ENCODE measurements at regions not wholly inside any gene's neighbourhood (a gene's known extent, or its start where the extent isn't known, plus 50 kb on each side); places are given as distances from the start of the nearest gene placed in this dataset.
"Not testable (repeated sequence)": the region's sequence is repeated elsewhere in the genome, so short reads cannot be mapped to it uniquely, and the experiment has no call there.

DNA sequence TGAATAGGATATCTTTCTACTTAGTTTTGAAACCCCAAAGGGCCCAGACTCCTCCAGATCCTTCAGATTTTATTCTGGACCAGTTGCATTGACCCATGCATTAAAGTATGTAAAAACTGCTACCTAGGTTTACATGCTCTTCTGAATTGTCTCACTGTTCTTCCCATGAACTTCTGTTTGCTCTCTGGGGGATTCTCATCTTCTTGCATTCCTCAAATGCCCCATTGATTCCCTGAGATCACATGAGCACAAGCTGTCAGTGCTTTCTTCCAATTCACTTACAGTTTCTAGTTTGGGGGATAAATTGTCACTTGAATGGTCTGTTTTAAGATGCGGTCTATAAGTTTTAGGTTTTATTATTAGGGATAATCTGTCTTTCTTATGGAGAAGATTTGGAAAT is 188.9 kb upstream of the KIF2B start:
- no peak for DNase-seq (ENCODE audit: low read depth in 3 of 3)

DNA sequence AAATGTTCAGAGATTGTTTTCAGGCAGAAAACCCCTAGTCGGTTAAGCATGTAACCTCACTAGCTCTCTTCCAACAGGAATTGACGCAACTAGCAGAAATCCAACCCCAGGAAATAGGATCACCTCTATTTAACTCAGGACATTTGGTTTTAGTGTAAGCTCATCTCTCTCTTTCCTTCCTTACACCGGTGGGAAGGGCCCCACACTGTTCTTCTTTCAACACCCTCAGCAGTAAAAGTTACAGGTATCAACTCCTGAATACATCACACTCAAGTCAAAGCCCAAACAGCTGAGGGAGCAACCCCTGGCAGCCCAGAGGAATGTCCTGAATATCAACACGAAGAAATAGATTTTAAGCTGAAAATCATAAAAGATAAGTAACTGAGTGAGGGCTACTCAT is 191.2 kb upstream of the KIF2B start:
- DNase-seq (ENCODE audit: low read depth in 3 of 3), result no peak

DNA sequence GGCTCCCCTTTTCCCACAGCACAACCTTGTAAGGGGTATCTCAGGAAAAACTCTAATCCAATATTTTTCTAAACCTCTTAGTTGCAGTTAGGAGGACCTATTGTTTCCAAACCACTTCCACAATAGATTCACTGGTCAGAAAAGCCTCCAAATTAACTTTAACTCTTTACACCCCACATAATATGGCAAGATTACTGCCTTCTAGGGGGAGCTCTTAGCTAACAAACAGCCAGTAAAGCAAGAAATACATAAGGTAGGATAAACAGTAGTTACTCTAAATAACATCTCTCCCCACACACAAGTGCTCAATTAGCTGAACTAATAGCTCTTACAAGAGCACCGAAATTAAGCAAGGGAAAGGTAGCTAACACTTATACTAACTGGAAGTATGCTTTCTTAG is 192.1 kb upstream of the KIF2B start:
- no peak for DNase-seq (ENCODE audit: low read depth in 3 of 3)

DNA sequence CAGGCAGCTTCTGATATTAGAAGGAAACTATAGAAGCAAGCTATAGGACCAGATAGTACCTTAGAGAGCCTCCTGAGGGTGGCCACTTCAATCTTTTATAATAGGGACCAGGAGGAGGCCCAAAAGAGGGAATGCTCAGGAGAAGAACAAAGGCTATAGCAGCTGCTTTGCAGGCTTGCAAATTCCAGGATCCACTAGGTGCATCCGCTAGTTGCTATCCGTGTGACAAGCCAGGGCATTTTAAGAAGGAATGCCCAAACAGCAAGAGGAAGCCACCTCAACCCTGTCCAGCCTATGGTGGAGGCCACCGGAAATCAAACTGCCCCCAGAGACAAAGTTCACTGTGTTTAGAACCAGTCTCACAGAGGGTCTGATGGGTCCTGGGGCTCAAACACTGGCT is 192.6 kb upstream of the KIF2B start:
- no peak for DNase-seq (ENCODE audit: low read depth in 3 of 3)

DNA sequence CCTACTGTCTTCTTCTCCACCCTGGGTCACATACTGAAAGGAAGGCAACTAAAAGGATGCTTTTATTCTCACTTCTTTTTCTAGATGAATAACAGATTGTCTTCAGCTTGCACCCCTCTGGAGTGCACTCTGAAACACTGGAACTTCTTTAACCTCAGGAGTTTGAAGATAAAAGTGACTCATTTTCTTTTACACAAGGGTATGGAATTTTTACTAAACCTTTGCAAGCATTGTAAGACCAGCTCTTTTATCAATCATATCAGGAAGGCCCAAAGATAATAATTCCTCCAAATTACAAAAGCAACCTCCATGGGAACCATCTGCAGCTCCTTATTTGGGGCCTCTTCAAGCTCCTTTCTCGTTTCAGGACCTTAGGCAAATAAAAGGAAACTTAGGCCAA is 193.5 kb upstream of the KIF2B start:
- no peak for DNase-seq (ENCODE audit: low read depth in 3 of 3)

DNA sequence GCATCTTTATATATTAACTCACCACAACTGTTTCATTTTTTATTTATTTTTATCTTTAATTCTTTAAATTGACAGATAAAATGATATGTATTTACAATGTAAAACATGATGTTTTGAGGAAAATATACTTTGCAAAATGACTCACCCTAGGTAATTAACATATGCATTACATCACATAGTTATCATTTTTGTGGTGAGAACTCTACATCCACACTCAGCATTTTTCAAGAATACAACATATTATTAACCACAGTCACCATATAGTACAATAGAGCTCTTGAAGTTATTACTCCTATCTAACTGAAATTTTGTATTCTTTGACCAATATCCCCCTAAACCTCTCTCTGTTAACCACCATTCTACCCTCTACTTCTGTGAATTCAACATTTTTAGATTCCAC is 194.7 kb upstream of the KIF2B start:
- no peak for DNase-seq (ENCODE audit: low read depth in 3 of 3)

DNA sequence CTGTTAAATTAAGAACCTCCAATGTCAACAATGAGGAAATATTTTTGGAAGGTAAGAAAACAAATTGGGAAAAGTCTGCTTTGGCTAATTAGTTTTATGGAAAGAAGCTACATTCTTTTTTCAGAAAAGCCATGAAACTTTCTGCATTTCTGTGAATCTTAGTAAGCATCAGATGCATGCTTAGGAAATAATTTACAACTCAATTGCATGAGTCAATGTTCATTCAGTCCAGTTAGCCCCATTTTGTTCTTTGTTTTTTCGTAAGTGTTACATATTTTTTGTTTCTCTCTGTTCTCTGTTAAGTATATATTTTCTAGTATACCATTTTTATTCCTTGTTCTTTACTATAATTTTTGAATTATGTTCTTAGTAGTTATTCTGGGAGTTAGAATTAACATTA is 195.2 kb upstream of the KIF2B start:
- no peak for DNase-seq (ENCODE audit: low read depth in 3 of 3)

DNA sequence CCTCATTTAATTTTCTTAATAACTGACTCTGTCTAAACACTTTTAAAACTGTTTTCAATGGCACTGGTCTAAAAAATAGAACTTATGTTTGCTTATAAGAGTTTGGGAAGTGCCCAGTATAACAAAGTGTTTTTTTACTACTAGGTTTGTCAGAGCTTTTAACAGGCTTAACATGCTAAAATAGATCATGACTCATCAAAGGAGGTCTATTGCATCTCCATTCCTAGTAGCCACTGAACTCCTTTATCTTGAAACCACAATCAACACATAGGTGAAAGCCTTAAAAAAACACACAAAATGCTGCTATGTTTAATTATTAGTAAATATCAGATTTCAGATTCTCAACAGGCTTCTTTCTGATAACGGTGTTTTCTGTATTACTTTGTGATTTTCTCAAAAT is 196.4 kb upstream of the KIF2B start:
- DNase-seq (ENCODE audit: low read depth in 3 of 3), result no peak

DNA sequence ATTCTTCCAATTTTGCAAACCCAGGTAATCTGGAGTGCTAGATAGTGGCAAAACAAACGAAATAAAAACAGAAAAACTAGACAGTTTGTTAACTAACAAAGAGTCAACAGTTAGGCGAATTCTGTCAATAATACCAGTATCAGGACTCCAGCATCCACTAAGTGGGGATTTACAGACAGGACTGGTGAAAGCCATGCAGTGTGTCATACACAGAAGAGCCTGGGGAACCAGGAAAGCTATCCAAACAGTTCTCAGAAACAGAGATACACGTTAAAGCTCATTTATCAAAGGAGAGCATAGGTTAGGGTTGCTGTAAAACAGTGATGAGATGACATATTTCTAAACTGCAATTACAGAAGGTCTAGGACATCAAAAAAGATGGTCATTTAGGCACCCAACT is 203.7 kb upstream of the KIF2B start:
- no peak for DNase-seq (ENCODE audit: low read depth in 3 of 3)

DNA sequence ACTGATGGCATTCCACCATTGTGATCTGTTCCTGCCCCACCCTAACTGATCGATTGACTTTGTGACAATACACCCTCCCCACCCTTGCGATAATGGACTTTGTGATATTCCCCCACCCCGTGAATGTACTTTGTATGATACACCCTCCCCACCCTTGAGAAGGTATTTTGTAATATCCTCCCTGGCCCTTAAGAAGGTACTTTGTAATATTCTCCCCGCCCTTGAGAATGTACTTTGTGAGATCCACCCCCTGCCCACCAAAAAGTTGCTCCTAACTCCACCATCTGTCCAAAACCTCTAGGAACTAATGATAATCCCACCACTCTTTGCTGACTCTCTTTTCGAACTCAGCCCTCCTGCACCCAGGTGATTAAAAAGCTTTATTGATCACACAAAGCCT is 214.5 kb upstream of the KIF2B start:
- DNase-seq (ENCODE audit: low read depth in 3 of 3), result not testable (repeated sequence)

DNA sequence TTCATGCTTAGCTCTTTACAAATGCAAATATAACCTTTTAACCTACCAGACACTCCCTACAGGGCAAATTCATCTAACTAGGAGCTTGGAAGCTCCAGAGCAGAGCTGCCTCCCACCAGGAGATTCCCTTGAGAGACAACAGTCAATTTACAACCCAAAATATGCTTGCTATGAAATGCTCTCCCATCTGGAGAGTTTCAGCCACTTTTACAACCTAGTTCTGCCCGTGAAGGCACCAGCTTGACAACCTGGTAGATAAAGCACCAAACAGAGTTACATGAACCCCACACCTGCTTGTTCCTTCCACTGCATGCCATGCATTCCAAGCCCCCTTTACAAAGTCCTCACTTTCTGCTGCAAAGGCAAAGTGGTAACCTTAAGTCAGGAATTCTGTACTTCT is 215.3 kb upstream of the KIF2B start:
- no peak for DNase-seq (ENCODE audit: low read depth in 3 of 3)

DNA sequence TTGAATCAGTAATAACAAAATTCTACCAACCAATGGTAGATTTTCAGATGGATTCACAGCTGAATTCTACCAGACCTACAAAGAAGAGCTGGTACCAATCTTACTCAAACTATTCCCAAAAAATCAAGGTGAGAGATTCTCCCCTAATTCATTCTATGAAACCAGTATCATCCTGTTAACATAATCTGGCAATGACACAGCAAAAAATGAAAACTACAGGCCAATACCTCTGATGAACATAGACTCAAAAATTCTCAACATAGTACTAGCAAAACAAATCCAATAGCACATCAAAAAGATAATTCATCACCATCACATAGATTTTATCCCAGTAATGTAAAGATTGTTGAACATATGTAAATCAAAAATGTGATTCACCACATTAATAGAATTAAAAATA is 234.4 kb upstream of the KIF2B start:
- no peak for DNase-seq (ENCODE audit: low read depth in 3 of 3)

DNA sequence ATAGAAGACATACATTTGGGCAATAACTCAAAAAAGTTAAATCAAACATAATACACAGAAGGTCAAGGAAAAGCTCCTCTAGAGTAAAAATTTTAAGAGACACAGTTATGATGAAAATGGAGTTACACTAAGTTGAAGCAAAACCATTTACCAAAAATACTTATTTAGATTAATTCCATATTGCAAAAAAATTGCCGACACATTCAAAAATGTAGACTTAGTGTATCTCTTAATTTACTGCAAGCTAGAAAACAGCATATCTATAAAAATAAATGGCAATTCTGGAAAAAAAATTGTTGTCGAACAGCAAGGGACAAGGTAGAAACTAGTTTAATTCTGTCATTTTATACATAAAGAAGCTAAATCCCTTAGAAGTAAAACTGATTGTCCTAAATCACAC is 248.7 kb upstream of the KIF2B start:
- DNase-seq (ENCODE audit: low read depth in 3 of 3), result no peak

DNA sequence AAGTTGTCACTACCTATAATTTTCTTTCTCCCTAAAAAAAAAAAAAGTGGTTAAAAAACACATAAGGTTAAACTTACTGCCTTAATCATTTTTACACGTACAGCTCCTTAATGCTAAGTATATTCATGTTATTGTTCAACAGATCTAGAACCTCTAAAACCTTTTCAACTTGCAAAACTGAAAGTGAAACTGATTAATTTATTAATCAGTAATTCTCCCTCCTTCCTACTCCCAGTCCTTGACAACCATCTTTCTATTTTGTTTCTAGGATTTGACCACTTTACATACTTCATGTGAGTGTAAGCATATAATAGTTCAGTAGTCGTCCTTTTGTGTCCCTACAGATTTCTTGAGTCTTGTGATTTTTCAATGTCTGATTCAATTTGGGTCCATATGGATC is 251.4 kb upstream of the KIF2B start:
- DNase-seq (ENCODE audit: low read depth in 3 of 3), result no peak

DNA sequence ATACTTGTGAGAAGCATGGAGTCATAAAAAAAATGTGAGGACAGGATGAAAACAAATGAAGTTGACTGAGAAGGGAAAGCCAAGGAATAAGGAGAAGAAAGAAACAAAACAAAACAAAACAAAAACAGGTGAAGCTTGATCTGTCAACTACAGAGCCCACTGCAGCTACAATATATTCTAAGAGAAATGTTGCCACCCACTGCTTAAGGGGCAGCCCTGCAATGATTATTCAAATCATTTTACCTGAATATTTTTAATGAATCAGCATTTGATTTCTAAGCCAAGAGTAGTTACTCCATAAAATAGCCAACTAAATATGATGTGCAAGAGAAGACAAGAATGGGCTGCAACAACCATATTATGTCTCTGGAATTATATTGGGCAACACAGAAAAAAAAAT is 252.0 kb upstream of the KIF2B start:
- no peak for DNase-seq (ENCODE audit: low read depth in 3 of 3)

DNA sequence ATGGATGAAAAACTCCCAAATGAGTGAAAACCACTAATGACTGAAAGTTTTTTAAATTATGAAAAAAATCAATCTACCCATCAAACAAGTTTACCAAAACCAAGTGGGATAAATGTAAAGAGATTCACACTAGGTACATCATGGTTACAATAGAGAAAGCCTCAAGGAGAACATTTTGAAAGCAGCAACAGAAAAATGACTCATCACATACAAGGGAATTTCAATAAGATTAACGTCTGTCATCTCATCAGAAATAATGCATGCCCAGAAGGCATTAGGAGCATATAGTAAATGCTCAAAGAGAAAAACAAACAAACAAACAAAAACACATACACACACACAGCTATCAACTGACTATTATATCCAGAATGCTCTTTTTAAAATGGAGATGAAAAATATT is 261.8 kb upstream of the KIF2B start:
- DNase-seq (ENCODE audit: low read depth in 3 of 3), result no peak

DNA sequence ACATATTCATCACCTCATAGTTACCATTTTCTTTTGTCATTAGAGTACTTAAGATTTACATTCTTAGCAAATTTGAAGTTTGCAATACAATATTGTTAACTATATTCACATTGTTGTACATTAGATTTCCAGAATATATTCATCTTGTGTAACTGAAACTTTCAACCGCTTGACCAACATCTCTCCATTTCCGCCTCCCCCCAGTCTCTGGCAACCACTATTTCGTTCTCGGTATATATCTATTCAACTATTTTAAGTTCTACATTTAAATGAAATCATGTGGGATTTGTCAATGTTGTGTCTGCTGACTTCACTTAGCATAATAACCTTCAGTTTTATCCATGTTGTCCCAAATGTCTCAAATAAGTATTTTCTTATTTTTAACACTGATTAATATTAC is 274.5 kb upstream of the KIF2B start:
- DNase-seq (ENCODE audit: low read depth in 3 of 3), result no peak

DNA sequence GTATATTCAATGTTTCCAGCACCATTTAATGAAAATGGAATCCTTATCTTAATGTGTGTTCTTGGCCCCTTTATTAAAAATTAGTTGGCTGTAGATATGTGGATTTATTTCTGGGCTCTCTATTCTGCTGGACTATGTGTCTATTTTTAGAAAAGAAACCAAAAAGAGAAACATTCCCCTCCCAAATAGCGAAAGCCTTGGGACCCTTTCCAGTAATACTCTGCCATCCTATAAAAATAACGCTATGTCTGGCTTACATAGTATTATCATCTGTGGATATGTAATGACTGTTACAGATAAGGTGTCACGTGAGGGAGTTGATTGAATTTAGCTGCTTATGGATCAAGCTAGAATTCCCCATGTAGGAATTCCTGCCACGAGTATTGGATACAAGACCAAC is 279.3 kb upstream of the KIF2B start:
- no peak for DNase-seq (ENCODE audit: low read depth in 3 of 3)

DNA sequence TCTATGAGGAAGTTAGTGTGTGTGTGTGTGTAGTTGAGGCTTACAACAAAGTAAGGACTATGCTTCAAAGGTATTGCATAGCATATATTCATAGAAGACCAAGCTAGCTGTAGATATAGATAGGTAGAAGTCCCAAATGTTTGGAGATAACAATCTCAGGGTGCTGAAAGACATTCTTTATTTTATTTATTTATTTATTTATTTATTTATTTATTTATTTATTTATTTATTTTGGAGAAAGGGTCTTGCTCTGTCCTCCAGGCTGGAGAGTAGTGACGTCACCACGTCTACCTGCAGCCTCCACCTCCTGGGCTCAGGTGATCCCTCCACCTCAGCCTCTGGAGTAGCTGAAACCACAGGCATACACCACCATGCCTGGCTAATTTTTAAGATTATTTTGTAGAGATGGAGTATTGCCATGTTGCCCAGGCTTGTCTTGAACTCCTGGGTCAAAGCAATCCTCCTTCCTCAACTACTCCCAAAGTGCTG is 284.6 kb upstream of the KIF2B start:
- DNase-seq (ENCODE audit: low read depth in 3 of 3), result no peak

DNA sequence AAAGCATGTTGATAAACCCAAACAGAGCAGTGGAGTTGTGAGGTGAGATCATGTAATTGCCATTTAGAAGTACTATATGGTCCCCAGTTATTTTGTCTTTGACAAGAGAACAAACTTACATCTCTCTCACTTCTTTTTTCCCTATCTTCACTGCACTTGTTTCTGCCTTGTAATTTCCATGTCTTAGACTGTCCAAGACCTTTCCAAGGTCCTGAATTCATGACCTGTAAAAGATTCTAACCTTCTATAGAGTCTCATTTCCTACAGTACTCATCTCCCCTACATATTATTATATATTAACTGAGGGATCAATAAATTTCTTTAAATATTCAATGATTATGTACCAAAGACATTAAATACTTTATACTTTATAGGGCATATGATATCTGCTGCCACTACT is 295.3 kb upstream of the KIF2B start:
- DNase-seq (ENCODE audit: low read depth in 3 of 3), result no peak

DNA sequence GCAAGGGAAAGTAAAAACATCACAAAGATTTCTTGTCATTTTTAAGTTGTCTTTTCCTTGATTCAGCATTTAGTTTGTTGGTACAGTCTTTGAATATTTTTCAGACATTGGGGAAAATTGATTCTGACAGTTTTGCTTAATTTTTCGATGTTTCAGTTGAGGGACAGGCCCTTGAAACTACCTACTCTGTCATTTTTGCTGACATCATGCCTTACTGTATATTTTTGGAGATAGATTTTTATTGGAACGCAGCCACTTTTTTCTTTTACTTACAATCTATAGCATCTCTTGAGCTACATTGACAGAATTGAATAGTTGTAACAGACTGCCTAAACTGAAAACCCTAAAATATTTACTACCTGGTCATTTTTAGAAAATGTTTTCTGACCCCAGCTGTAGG is 297.1 kb upstream of the KIF2B start:
- DNase-seq (ENCODE audit: low read depth in 3 of 3), result no peak

DNA sequence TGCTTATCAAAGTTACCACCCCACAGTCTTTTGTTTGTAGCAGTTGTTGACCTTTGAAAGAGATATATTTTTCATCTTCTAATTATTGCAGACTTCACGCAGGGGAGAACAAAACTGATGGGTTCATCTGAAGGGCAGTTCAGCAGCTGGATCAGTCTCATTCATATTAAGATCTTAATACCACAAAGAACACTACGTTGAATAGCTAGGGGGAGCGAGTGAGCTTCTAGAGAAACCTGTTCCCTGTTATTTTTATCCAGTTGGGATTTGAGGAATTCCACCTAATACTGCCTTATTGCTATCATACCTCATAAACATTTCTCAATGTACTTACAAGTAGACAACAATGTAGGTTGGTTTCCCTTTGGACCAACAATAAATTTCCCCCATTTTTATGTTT is 306.1 kb upstream of the KIF2B start:
- no peak for DNase-seq (ENCODE audit: low read depth in 3 of 3)

DNA sequence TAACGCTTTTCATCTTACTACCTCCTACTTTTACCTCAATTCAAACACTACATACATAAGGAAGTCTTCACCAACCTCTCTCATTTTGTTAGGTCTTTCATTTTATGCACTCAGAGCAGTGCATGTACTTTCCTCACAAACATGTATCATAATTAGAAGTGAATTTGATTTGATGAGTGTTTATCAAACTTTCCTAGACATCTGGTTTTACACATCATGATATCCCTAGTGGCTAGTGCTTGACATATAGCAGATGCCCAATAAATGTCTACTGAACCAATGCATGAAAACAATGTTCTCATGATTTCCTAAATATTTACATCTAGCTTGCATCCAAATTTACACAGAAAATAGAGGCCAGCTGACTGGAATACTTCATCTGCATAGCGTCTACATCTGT is 323.4 kb upstream of the KIF2B start:
- no peak for DNase-seq (ENCODE audit: low read depth in 3 of 3)

DNA sequence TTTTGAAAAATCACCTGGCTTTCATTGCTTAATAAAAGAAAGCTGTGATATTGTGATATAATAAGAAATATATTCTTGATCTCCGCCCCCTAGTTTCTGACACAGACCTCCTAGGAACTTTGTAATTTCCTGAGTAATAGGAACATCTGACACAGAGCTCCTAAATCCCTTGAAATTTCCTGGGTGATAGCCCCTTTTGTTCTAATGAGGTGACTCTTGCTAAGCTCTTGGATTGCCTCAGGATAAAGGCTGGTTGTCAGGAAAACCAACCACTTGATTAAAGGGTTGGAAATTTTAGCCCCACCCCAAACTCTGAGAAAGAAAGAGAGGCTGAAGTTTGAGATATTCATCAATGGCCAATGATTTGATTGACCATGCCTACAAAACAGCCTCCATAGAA is 326.4 kb upstream of the KIF2B start:
- DNase-seq (ENCODE audit: low read depth in 3 of 3), result no peak

DNA sequence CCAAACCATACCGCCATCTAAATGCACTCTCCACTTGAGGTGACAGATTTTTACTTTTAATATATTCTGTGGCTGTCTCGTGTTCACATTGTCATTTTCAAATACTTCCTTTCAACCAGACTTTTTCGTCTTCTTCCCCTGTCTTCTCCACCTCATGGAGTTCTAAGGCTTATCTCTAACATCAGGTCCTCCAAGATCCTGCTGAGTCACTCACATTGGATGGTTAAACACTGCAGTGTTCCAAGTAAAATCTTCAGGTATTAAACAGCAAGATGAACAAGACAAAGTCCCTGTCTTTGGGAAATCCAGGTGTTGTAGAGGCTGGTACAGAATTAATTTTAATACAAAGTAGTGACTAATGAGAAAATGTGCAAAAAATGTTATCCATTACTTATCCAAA is 330.2 kb upstream of the KIF2B start:
- no peak for DNase-seq (ENCODE audit: low read depth in 3 of 3)
